Muscle of leg (tissue), 3 donors: ENCODE measurements at regions not wholly inside any gene's neighbourhood (a gene's known extent, or its start where the extent isn't known, plus 50 kb on each side); places are given as distances from the start of the nearest gene placed in this dataset.

Source experiments
- DNase-seq: peaks from one replicate; pipeline ENCODE4 v3.0.0; 2013
- H3K27ac ChIP-seq: one replicate; pipeline ENCODE4 v1.5.1; 2013; ENCODE audit warnings: mild to moderate bottlenecking, low read length, control low read depth
- H3K27me3 ChIP-seq: one replicate; pipeline ENCODE4 v1.6.1; 2013; ENCODE audit warnings: low read length; ENCODE audit not compliant: control insufficient read depth, insufficient read depth
- H3K36me3 ChIP-seq: one replicate; pipeline ENCODE4 v1.6.1; 2013; ENCODE audit warnings: low read length; ENCODE audit not compliant: control insufficient read depth, insufficient read depth
- H3K4me1 ChIP-seq: one replicate; pipeline ENCODE4 v1.6.1; 2013; ENCODE audit warnings: low read length; ENCODE audit not compliant: control insufficient read depth, insufficient read depth
- H3K4me3 ChIP-seq: one replicate; pipeline ENCODE4 v1.5.1; 2013; ENCODE audit warnings: low read length, control low read depth
- H3K9me3 ChIP-seq: replicated peaks from 2 replicates; pipeline ENCODE4 v1.6.1; 2013; ENCODE audit warnings: low read depth, low read length; ENCODE audit not compliant: control insufficient read depth
- WGBS: methylation state at CpG from one replicate; pipeline ENCODE4 v1.1.5; 2013; ENCODE audit warnings: missing lambda C conversion rate; ENCODE audit not compliant: insufficient coverage; 5-methylcytosine and 5-hydroxymethylcytosine counted together

DNA sequence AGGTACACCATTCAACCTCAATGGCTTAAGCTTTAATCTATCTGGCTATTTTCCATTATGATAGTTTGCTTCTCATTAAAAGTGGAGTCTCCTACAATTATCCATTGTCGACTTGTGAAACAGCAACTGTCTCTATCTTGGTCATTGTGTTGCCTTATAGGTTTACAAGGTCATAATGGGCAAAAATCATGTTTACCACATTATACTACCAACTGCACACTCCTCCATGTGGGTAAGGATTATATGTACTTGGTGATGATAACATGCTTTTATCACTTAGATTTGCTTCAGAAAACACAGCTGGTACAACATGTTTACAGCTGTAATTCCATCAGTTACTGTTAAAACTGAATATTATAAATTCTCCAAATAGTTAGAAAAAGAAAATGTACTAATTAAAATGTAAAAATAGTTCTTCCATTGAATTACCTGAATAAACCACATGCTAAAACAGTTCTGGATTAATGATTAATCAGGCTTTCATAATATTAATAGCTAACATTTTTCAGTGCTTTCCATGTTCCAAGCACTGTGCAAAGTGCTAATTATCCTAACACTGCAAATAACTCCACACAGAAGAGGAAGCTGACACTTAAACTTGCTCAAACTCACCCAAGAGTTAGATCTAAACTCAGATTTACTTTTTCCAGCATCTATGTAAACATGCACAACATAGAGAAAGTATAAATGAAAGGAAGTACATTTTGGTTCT, 96.7 kb downstream of the OGFRL1 start:
- H3K4me3 ChIP-seq = no peak overlapping the region
- H3K27me3 ChIP-seq = no peaks in the 10 kb centered on the region
- no CpG with 5 or more reads among the region's 1 CpG for WGBS
- no peaks in the 10 kb centered on the region for H3K4me1 ChIP-seq
- H3K9me3 ChIP-seq = no peaks in the 10 kb centered on the region
- no peak for DNase-seq
- H3K36me3 ChIP-seq = no peaks in the 10 kb centered on the region
- no peak overlapping the region for H3K27ac ChIP-seq

DNA sequence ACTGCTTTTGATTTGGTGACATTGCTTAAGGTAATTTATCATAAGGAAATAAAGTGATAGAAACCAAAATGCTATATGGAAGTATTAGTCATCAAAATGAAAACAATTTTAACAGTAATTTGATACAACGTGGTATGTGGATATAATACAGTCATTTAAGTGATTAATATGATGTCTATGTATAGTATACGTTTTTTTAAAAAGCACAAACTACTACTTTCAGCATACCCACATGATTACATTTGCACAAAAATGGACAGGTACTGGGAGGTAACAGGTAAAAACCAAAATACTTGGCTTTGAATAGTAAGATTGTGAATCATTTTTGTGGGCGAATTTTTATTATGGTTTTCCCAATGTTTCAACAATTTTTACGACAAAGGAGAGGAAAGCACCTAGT, 97.6 kb downstream of the OGFRL1 start:
- Histone ChIP-seq H3K27ac (no peak overlapping the region), H3K4me3 (no peak overlapping the region), H3K36me3 (no peaks in the 10 kb centered on the region), H3K4me1 (no peaks in the 10 kb centered on the region), H3K27me3 (no peaks in the 10 kb centered on the region), H3K9me3 (no peaks in the 10 kb centered on the region)
- DNase-seq = no peak
- no CpG with 5 or more reads among the region's 4 CpGs for WGBS

DNA sequence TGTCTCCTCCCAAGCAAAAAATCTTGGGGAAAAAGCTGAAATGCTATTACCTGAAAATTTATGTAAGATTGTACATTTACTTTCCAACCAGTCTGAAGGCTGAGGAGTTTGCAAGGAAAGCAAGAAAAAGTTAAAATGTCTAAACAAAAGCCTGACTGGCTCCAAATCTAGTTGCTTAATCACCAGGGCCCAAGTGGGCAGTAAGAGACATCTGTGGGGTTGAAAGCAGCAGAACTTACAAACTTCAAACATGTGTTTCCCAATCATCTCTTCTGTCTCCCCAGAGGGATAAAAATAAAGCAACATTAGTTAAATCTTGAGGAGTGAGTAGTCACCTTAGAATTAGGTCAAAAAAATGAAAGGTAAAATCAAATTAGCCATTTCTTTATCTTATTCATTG, 98.6 kb downstream of the OGFRL1 start:
- Histone ChIP-seq H3K27me3 (no peaks in the 10 kb centered on the region), H3K9me3 (no peaks in the 10 kb centered on the region), H3K27ac (no peak overlapping the region), H3K4me1 (no peaks in the 10 kb centered on the region), H3K4me3 (no peak overlapping the region), H3K36me3 (no peaks in the 10 kb centered on the region)
- no peak for DNase-seq

DNA sequence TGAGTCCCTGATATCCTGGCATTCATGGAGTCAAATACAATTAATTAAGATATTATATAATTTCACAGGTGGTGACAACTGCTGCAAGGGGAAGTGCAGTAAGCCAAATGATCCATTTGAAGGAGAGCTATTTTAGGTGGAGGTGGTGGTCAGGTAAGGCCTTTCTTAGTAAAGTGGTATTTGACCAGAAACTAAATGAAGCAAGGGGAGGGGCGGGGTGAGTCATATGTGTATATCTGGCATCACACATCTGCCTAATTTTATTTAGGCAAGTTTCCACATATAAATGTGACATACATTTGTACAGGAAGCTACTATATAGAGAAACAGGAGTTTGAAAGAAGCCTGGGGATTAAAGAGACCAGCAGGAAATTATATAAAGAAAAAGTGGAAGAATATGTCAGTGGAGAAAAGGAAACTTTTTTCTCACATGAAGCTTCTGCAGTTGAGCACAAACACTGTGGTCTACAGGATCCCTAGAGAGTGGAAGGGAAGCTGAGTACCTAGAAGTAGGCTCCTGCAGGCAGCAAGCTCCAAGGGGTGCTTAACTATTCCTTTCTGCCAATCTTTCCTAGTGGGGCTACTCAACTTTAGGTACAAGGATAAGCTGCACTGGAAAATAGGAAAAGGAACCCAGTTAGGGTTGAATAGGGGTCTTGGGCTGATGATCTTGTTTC, 99.6 kb downstream of the OGFRL1 start:
- no peak overlapping the region for H3K4me3 ChIP-seq
- no peaks in the 10 kb centered on the region for H3K9me3 ChIP-seq
- no peaks in the 10 kb centered on the region for H3K27me3 ChIP-seq
- no peak for DNase-seq
- no peak overlapping the region for H3K27ac ChIP-seq
- WGBS = no CpG with 5 or more reads among the region's 1 CpG
- H3K36me3 ChIP-seq = no peaks in the 10 kb centered on the region
- no peaks in the 10 kb centered on the region for H3K4me1 ChIP-seq

DNA sequence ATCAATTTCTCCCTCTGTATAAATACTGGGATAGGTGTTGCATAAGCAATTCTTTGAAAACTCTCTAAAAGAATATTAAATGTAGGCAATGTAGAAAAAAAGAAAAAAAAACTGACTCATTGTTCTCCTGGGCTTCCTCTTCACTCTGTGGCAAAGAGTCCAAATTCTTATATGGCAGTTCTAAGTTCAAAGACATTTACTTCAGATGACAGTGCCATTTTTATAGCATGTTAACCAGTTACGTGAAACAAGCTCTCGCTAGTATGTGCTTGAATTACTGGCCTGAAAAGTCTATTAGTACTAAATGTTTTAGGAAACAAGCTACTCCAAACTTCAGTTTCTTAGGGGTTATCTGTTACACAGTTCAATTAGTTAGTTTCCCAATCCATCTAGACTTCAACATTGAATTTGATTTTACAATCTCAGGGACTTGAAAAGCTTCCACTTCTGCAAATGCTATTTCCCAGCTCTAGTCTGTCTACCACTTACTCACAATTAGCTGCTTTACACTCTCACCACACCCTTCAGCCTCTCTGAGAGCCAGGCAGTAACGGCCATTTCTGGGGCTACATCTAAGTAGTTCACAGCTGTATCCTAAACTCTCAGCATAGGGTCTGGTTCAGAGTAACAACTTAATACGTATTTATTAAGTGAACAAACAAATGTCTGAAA, 100.4 kb downstream of the OGFRL1 start:
- H3K4me1 ChIP-seq = no peaks in the 10 kb centered on the region
- WGBS = 0% methylated on average over 1 of the region's 4 CpGs
- DNase-seq = no peak
- no peaks in the 10 kb centered on the region for H3K9me3 ChIP-seq
- H3K36me3 ChIP-seq = no peaks in the 10 kb centered on the region
- no peaks in the 10 kb centered on the region for H3K27me3 ChIP-seq
- no peak overlapping the region for H3K27ac ChIP-seq
- H3K4me3 ChIP-seq = no peak overlapping the region

DNA sequence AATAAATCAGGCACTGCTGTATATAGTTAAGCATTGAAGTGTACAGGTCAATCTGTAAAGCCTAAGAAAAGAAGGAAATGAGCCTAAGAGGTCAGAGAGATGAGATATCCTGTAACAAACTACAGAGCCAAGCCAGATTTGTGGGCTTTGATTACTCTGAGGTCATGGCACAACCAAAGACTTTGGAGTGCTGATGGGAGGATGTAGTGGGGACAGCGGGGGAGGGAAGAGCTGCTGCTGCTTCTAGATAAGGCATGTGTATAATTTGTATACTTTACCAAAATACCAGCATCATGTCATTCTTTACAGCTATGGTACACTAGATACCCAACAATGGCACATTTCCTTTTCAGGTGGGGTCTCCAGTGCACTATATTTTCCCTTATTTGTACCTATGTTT, 102.5 kb downstream of the OGFRL1 start:
- peaks cover 5% of the 10 kb centered on the region for H3K4me1 ChIP-seq
- H3K9me3 ChIP-seq = no peaks in the 10 kb centered on the region
- no peak overlapping the region for H3K4me3 ChIP-seq
- H3K36me3 ChIP-seq = no peaks in the 10 kb centered on the region
- no peak for DNase-seq
- WGBS = no CpG with 5 or more reads among the region's 1 CpG
- H3K27ac ChIP-seq = no peak overlapping the region
- no peaks in the 10 kb centered on the region for H3K27me3 ChIP-seq

DNA sequence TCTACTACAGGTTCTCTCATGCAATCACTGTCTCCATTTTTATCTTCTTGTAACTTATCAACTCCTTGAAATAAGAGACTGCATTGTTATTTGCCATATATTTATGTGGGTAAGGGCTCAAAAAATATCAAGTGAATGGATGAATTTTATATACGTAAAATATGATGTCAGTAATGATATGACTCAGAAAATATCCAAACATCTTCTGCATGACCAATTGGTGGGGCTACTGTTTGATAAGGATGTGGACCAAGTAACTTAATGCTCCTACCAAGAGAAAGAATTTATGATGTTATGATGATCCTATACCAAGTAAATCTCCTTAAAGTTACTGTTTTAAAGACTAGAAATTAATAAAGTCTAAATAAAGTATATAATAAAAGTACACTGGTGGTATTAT, 103.7 kb downstream of the OGFRL1 start:
- WGBS = no CpG with 5 or more reads among the region's 1 CpG
- no peak for DNase-seq
- H3K4me3 ChIP-seq = no peak overlapping the region
- H3K4me1 ChIP-seq = peaks cover 5% of the 10 kb centered on the region
- H3K36me3 ChIP-seq = no peaks in the 10 kb centered on the region
- no peaks in the 10 kb centered on the region for H3K27me3 ChIP-seq
- H3K9me3 ChIP-seq = no peaks in the 10 kb centered on the region
- no peak overlapping the region for H3K27ac ChIP-seq

DNA sequence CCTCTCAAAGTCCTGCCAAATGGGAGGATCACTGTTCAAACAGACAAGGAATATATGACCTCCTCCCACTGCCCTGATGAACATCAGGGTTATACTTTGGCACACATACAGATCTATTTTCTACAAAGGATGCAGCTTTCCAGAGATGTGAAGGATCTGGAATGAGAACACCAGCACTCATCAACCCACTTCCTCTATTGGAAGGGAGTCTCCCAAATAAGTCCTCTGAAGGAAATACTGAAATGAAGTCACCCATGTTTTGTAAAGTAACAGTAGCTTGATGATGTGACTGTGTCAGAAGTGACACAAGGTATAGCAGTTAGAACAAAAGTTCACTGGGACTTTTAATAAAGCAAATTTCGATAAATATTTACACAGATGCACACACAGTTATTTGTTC, 104.9 kb downstream of the OGFRL1 start:
- H3K36me3 ChIP-seq = no peaks in the 10 kb centered on the region
- H3K9me3 ChIP-seq = no peaks in the 10 kb centered on the region
- H3K4me1 ChIP-seq = peaks cover 5% of the 10 kb centered on the region
- H3K27me3 ChIP-seq = no peaks in the 10 kb centered on the region
- peak; percentile 57 for DNase-seq
- no CpG with 5 or more reads among the region's 1 CpG for WGBS
- no peak overlapping the region for H3K4me3 ChIP-seq
- peak overlapping the region; percentile 39 for H3K27ac ChIP-seq

DNA sequence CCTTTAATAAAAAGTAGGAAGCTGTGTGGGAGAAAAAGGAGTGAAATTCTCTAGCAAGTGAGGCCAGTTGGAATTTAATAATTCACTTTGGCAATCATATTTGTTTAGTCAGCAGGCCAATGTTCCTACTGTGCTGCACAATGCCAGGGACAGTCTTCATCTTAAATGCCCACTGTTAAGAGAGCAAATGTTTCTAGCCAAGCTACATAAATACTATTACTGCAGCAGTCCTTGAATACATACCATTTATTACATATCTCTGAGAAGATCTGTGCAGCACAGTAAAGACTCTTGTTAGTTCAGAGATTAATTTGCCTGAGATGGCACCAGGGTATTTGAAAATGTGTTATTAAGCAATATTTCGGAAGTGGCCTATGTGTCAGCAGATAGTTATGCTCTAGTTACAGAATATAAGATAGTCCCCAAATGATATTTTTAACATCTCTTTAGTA, 105.4 kb downstream of the OGFRL1 start:
- H3K27me3 ChIP-seq = no peaks in the 10 kb centered on the region
- H3K36me3 ChIP-seq = no peaks in the 10 kb centered on the region
- DNase-seq = peak; percentile 24
- H3K9me3 ChIP-seq = no peaks in the 10 kb centered on the region
- no CpG with 5 or more reads among the region's 1 CpG for WGBS
- H3K4me1 ChIP-seq = peaks cover 5% of the 10 kb centered on the region
- peak overlapping the region; percentile 39 for H3K27ac ChIP-seq
- no peak overlapping the region for H3K4me3 ChIP-seq

DNA sequence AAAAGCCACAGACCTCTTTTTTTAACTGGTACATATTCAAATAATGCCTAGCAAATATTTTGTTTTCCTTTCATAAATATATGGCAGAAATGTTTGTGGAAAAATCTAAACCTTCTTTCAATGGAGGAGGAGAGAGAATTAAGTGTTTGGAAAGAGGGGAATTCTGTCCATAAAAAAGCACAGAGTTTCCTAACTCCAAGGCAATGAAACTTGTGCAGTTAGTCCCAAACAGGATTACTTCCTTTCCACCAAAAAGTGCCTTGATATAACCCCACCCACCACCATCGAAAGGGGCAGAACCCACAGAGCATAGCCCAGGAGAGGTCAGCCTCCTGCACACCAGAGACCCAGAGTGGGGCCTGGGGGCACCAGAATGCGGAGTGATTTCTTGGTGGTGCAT, 106.3 kb downstream of the OGFRL1 start:
- H3K4me1 ChIP-seq = peaks cover 5% of the 10 kb centered on the region
- no peak overlapping the region for H3K4me3 ChIP-seq
- WGBS = no CpG with 5 or more reads among the region's 2 CpGs

More for the DNA sequence above, 106.3 kb downstream of the OGFRL1 start:
- no peak for DNase-seq
- no peak overlapping the region for H3K27ac ChIP-seq
- H3K27me3 ChIP-seq = no peaks in the 10 kb centered on the region
- H3K36me3 ChIP-seq = no peaks in the 10 kb centered on the region
- H3K9me3 ChIP-seq = no peaks in the 10 kb centered on the region
